GM21515 (cell line): ENCODE measurements at regions not wholly inside any gene's neighbourhood (a gene's known extent, or its start where the extent isn't known, plus 50 kb on each side); places are given as distances from the start of the nearest gene placed in this dataset.
A peak's percentile ranks its signal among the peaks of the same experiment; 100 is the strongest.
"Not testable (repeated sequence)": the region's sequence is repeated elsewhere in the genome, so short reads cannot be mapped to it uniquely, and the experiment has no call there.

Source experiments
- ATAC-seq: cut with Tn5 transposase; IDR thresholded peaks from one replicate; pipeline ENCODE4 v1.9.1; 2021; ENCODE audit not compliant: unreplicated experiment

DNA sequence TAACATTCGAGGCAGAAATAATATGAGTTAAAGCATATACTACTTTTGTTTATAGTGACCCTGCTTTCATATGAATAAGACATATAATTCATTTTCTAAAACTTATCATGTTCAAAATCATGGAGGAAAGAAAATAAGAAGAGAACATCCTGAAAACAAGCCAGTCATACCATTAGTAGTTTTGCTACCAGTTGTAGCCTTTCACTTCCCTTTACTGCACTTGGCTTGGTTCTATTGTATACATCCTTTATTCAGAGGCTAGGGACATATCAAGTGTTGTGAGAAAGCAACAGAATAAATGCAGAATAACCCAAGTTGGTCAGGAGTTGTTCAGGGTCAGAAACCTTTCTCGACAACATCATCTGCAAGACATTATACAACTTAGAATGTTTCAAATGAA, 598.7 kb downstream of the SOX5 start:
- peak; percentile 92 for ATAC-seq

DNA sequence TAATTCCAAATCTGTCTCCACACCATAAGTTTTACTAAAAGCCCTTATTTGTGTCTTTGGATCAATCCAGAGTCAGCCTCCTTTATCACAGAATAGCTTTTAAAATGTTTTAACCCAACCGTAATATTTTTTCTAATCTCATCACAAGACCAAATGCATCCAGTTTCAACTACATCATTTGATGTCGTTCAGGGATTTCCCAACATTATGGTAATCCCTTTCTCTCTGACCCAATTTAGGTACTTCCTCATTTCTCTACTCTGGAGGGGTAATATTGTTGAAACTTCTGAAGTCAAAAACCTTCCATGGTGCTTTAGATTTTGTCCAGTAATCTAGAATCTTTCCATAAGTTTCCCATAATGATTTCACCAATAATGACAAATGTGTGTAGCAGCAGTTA, 596.8 kb downstream of the SOX5 start:
- ATAC-seq, result no peak

DNA sequence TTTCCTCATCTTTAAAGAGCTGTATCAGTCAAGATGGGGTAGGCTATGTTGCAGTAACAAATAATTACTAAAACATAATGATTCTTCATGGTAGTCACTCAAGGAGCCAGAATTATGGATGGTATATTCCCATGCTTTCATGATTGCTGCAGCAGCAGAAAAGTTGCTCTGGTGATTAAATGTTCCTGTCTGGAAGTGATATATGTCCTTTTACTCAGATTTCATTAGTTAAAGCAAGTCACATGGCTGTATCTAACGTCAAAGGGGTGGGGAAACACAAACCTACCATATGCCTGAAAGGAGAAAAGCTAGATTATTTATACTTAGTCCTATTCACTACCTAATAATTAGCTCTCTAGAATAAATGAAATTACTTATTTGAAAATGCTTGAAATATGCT, 594.7 kb downstream of the SOX5 start:
- no peak for ATAC-seq

- ATAC-seq, result no peak
Observed at GRCh38 chr12:23356440-23356839, 593.0 kb downstream of the SOX5 start.

DNA sequence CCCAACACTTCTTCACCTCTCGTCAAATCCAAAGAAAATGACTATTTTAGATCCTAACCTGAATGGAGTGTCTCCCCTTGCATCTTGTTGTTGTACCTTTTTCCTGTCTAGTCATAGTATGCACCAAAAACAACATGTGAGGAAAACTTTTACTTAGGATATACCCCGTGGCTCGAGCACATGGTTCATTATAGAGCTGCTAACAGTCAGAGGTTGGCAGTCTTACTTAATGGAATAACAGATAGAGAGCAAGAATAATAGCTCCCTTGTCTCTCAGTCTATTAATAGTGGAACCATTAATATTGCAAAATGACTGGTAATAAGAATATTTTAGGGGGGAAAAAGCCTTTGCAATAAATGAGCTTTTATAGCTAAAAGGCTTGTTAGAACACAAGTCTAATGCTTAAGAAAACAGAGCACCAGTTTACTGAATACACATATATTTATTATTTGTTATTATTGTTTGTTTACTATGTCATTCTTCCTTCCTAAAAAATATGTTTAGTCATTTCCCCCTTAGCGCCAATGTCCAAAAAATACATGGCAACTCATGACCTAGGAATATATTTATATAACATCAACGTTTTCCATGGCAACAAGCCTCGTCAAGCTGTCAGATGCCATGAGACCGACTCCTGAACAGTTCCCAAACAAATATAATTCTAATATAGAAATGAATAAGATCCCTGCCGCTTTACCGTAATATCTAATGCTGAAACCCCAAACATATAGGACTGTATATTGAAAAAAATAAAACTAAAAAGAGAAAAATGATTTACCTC, 592.4 kb downstream of the SOX5 start:
- ATAC-seq, result no peak

DNA sequence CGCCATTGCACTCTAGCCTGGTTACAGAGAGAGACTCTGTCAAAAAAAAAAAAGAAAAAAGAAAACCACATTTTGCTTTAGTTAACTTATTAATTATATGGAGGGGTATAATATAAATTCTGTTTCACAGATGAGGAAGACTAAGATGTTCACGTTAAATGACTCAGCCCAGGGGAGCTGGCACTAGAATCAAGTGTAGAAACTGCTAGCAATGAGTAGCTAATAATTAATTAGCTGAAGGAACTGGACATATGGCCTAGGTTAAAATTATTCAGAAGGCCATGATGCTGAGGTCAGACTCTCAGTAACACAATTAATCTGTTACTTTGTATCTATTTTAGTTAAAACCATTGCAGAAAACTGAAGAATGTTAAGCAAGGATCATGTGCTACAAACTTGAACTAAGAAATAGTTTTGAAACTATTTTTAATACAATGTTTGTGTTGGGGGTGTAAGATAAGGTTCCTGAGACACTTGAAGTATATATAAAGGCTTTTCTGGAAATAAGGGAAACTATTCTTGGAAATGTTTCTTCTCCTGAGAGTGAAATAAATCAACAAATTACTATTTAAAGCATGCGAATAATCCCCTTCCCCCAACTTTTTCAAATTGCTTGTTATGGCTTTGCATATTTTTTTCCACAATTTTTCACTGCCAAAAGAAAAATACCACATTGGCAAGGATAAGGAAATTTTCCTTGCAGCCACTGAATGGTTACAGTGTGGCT, 589.3 kb downstream of the SOX5 start:
- no peak for ATAC-seq

DNA sequence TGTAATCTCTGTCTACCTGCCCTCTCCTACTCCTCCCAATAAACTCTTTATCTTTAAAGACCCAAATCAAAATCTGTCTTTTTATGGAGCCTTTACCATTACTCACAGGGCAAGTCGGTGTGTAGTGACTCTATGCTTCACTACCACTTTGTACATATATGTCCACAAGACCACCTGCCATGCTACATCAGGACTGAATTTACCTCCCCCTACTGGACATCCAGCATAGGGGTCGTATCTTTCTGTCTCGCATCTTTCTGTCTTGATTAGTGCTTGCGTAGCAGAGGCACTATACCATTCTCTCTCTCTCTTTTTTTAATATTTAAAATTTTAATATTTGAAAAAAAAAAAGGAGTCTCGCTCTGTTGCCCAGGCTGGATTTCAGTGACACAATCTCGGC, 587.5 kb downstream of the SOX5 start:
- no peak for ATAC-seq

- no peak for ATAC-seq
Observed at GRCh38 chr12:23368590-23368989, 580.9 kb downstream of the SOX5 start.

DNA sequence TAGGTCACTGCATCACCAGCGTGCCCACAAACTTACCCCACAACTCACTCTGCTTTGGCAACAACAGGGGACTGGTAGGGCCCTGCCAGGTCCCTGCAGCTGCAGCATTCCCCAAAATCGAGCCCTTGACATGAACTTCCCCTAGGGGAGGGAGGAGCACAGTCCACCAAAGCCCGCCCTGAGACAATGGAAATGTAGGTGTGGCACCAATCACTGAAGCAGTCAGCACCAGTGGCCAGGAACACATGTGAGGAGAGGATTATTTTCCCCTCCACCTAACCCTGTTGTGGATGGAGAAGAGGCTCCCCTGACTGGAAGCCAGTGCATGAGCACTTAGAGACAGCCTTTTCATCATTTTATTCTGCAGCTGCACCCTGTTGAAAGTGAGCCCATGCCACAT, 573.8 kb downstream of the SOX5 start:
- no peak for ATAC-seq

- no peak for ATAC-seq
Observed at GRCh38 chr12:23376238-23376637, 573.2 kb downstream of the SOX5 start.

DNA sequence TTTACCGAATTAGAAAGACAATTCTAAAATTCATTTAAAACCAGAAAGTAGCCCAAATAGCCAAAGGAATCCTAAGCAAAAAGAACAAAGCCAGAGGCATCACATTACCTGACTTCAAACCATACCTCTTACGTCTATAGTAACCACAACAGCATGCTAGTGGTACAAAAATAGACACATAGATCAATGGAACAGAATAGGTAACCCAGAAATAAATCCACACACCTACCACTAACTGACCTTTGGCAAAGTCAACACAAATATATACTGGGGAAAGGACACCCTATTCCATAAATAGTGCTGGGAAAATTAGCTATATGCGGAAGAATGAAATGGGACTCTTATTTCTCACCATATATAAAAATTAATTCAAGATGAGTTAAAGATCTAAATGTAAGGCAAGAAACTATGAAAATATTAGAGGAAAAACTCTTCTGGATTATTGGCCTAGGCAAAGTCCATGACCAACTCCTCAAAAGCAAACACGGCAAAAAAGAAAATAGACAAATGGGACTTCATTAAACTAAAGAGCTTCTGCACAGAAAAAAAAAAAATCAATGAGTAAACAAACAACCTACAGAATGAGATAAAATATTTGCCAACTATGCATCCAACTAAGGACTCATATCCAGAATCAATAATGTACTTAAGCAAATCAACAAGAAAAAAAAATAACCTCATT, 568.9 kb downstream of the SOX5 start:
- no peak for ATAC-seq

- ATAC-seq, result not testable (repeated sequence)
Observed at GRCh38 chr12:23388898-23389297, 560.6 kb downstream of the SOX5 start.

DNA sequence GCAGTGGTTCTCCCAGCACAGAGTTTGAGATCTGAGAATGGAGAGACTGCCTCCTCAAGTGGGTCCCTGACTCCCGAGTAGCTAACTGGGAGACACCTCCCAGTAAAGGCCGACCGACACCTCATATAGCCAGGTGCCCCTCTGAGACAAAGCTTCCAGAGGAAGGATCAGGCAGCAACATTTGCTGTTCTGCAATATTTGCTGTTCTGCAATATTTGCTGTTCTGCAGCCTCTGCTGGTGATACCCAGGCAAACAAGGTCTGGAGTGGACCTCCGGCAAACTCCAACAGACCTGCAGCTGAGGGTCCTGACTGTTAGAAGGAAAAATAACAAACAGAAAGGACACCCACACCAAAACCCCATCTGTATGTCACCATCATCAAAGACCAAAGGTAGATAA, 560.2 kb downstream of the SOX5 start:
- not testable (repeated sequence) for ATAC-seq

DNA sequence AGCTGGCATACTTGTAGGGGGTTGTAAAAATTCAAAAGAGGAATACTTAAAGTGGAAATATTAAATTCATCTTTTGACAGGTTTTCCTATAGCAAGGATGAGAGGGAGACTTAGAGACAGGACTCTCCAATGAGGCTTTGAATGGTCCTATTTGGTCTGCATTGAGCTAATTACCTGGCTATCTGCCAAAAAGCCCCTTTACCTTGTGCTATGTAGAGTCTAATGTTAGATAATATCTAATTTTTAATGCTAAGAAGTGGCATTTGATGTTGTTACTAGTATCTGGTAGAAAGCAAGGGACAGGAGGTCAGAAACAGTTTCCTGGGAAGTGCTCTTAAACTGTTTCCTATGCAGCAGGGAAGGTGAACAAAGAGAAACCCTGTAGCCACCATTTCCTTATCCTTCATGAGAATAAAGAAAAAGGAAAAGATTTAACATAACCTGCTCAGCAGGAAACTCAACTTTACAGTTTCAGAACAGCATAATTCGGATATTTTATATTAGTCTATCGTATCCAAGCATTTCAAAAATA, 550.0 kb downstream of the SOX5 start:
- ATAC-seq, result no peak

- ATAC-seq, result no peak
Observed at GRCh38 chr12:23415180-23415579, 534.3 kb downstream of the SOX5 start.

GRCh38 chr12:23421556-23421955, 527.9 kb downstream of the SOX5 start:
- no peak for ATAC-seq

GRCh38 chr12:23423097-23423687, 526.3 kb downstream of the SOX5 start:
- ATAC-seq, result no peak

- ATAC-seq, result no peak
Observed at GRCh38 chr12:23423796-23424195, 525.7 kb downstream of the SOX5 start.

- no peak for ATAC-seq
Observed at GRCh38 chr12:23424685-23425084, 524.8 kb downstream of the SOX5 start.

DNA sequence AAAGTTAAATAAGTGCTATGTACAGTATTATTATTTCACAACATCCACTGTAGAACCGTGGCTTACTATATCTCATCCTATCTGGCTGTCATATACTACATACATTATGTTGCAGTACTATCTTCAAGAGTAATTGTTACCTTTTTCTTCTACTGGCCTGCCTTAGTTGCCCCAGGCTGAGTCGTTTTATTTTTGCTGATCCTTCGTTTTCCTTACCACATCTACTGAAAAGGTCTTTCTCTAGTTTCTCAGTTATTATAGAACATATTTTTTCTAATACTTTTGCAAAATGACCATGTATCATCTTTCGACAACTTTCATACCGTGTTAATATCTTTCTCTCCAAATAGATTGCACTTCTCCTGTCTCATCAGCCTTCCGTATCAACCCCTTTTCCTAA, 523.1 kb downstream of the SOX5 start:
- no peak for ATAC-seq

GRCh38 chr12:23428758-23429157, 520.7 kb downstream of the SOX5 start:
- ATAC-seq, result no peak
